Neural progenitor cell (in vitro differentiated cells): ENCODE measurements at regions not wholly inside any gene's neighbourhood (a gene's known extent, or its start where the extent isn't known, plus 50 kb on each side); places are given as distances from the start of the nearest gene placed in this dataset.

Experiments
- EZH2 ChIP-seq: fragments of 200-600 bp; sonication (generic); IDR thresholded peaks from 2 replicates; pipeline ENCODE4 v1.6.1; 2017; ENCODE audit warnings: antibody characterized with exemption, mild to moderate bottlenecking, moderate library complexity
- EZH2phosphoT487 ChIP-seq: fragments of 200-600 bp; sonication (generic); IDR thresholded peaks from 2 replicates; pipeline ENCODE4 v1.6.1; 2017; ENCODE audit warnings: antibody characterized with exemption
- TF ChIP-seq, protein P1 (sequence below): fragments of 200-600 bp; sonication (generic); IDR thresholded peaks from 2 replicates; pipeline ENCODE4 v1.5.1; 2017; ENCODE audit warnings: antibody characterized with exemption, mild to moderate bottlenecking

DNA sequence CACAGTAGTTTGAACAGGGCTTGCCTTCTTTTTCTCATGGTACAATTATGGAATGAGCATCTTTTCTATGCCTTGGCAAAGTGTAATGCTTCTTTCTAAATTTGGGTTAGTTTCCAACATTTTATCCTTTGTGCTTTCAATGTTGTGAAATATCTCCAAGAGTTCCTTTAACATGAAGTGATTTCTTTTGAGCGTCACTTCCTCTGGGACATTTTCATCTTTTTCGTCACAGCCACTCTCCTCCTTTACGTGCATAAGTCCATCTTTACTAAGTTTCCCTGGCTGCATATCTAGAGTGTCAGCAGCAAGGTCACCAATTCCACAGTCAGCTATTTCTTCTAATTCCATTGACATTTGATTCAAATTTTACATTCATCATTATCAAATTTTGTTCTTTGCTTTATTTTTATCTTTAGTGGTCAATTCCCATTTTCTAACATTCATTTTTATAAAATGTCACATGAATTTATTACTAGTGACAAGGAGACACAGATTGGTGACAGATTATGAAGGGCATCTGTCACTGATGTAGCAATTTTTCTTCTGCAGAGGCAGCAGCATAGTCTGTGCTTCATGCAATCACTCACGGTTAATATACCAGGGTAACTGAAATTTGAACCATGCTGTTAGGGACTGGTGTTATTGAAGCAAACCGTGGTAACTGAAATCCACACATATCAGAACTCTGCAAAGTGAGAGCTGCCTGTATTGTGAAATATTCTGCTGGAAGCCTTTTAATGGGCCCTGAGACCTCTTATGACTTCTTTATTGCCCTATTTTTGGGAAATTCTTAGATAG, 126.5 kb upstream of the THBS1 start:
- TF ChIP-seq, protein P1, sequence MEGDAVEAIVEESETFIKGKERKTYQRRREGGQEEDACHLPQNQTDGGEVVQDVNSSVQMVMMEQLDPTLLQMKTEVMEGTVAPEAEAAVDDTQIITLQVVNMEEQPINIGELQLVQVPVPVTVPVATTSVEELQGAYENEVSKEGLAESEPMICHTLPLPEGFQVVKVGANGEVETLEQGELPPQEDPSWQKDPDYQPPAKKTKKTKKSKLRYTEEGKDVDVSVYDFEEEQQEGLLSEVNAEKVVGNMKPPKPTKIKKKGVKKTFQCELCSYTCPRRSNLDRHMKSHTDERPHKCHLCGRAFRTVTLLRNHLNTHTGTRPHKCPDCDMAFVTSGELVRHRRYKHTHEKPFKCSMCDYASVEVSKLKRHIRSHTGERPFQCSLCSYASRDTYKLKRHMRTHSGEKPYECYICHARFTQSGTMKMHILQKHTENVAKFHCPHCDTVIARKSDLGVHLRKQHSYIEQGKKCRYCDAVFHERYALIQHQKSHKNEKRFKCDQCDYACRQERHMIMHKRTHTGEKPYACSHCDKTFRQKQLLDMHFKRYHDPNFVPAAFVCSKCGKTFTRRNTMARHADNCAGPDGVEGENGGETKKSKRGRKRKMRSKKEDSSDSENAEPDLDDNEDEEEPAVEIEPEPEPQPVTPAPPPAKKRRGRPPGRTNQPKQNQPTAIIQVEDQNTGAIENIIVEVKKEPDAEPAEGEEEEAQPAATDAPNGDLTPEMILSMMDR = no peak
- no peak for TF ChIP-seq EZH2
- TF ChIP-seq EZH2phosphoT487 = no peak
